ENCODE measurements at regions not wholly inside any gene's neighbourhood (a gene's known extent, or its start where the extent isn't known, plus 50 kb on each side); places are given as distances from the start of the nearest gene placed in this dataset.
"Not testable (repeated sequence)": the region's sequence is repeated elsewhere in the genome, so short reads cannot be mapped to it uniquely, and the experiment has no call there.

DNA sequence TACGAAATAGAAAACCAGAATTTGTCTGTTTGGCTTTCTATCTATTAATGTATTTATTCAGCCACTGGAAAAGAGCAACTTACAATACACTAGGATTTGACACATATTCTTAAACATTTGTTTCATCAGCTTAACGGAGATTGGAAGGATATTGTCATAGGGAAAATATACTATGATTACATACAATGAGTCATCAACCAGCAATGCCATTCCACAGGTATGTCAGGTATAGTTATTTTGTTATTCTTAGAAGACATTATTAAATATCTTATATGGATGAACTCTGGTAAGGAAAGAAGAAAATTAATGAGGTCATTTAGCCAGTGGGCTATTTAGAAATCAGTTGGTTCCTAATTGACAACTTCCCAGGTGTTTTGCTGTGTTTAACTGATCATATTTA lies 926.6 kb downstream of the STIM2 start:
- TF ChIP-seq CTCF (IDR thresholded peaks at IDR 0.05; ENCODE audit: borderline replicate concordance, insufficient read depth, low read depth, low read length) = no peak
- H3K4me3 ChIP-seq (ENCODE audit: low read depth, low read length) = no peak overlapping the region

DNA sequence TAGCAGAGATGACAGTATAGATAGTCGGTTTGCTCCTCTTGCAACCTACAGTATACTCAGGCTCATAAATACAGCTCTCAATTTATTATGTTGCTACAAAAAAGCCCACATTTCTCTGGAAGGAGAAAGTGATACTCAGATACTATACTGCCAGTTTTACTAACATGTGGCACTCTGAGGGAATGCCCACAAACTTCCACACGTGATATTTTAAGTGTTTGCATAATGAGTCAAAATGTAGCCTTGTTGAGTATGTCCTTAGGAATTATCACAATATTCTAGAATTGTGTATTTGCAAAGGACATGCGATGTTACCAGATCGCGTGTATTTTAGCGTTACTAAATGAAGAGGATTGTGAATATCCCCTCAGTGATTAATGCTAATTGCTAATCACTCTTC lies 929.1 kb downstream of the STIM2 start:
- TF ChIP-seq CTCF (IDR thresholded peaks at IDR 0.05; ENCODE audit: borderline replicate concordance, insufficient read depth, low read depth, low read length) = no peak

GRCh38 chr4:27790911-27791310 lies 930.3 kb downstream of the STIM2 start:
- H3K4me3 ChIP-seq (ENCODE audit: low read depth, low read length) = no peak overlapping the region
- TF ChIP-seq CTCF (IDR thresholded peaks at IDR 0.05; ENCODE audit: borderline replicate concordance, insufficient read depth, low read depth, low read length) = no peak

More for the DNA sequence above, 929.1 kb downstream of the STIM2 start:
- H3K4me3 ChIP-seq (ENCODE audit: low read depth, low read length) = no peak overlapping the region

GRCh38 chr4:27791640-27792039 lies 931.0 kb downstream of the STIM2 start:
- H3K4me3 ChIP-seq (ENCODE audit: low read depth, low read length) = no peak overlapping the region
- no peak for TF ChIP-seq CTCF (IDR thresholded peaks at IDR 0.05; ENCODE audit: borderline replicate concordance, insufficient read depth, low read depth, low read length)

- H3K4me3 ChIP-seq (ENCODE audit: low read depth, low read length) = no peak overlapping the region
- no peak for TF ChIP-seq CTCF (IDR thresholded peaks at IDR 0.05; ENCODE audit: borderline replicate concordance, insufficient read depth, low read depth, low read length)
Measured at GRCh38 chr4:27807207-27807606, 946.6 kb downstream of the STIM2 start.

DNA sequence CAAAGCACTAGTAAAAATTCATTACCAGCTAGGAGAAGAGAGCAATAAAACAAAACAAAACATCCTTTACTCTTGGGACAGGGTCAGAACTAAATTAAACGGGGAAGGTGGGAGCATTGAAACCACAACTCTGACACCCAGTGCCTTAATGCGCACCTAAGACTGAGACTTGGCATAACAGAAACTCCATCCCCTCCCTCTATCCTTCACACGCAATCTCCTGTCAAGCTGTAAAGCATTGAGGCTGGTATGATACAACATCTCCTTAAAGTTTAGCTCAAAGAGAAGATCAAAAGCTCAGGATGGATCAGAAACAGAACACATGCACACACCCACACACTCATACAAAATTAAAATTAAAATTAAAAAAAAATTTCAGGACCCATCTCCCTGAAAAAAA lies 951.3 kb downstream of the STIM2 start:
- TF ChIP-seq CTCF (IDR thresholded peaks at IDR 0.05; ENCODE audit: borderline replicate concordance, insufficient read depth, low read depth, low read length) = no peak
- no peak overlapping the region for H3K4me3 ChIP-seq (ENCODE audit: low read depth, low read length)

GRCh38 chr4:27813226-27813625 lies 952.6 kb downstream of the STIM2 start:
- H3K4me3 ChIP-seq (ENCODE audit: low read depth, low read length) = not testable (repeated sequence)

GRCh38 chr4:27813699-27814425 lies 953.2 kb downstream of the STIM2 start:
- not testable (repeated sequence) for H3K4me3 ChIP-seq (ENCODE audit: low read depth, low read length)
